OCI-LY7 (cell line): ENCODE measurements at regions not wholly inside any gene's neighbourhood (a gene's known extent, or its start where the extent isn't known, plus 50 kb on each side); places are given as distances from the start of the nearest gene placed in this dataset.

Experiments
- EZH2phosphoT487 ChIP-seq: fragments of 200-600 bp; sonication (generic); IDR thresholded peaks from 2 replicates; pipeline ENCODE4 v1.6.1; 2018; ENCODE audit warnings: low read depth, borderline replicate concordance, mild to moderate bottlenecking, mixed run types, antibody characterized with exemption, low read length, moderate library complexity, mixed read lengths
- TF ChIP-seq, protein P1 (sequence below): fragments of 200-600 bp; sonication (generic); conservative IDR thresholded peaks from 2 replicates; pipeline ENCODE4 v1.5.1; 2014; ENCODE audit warnings: mild to moderate bottlenecking, antibody characterized with exemption, low read length, moderate library complexity, mixed read lengths

GRCh38 chr12:24042651-24043050 lies 93.2 kb upstream of the SOX5 start:
- TF ChIP-seq, protein P1, sequence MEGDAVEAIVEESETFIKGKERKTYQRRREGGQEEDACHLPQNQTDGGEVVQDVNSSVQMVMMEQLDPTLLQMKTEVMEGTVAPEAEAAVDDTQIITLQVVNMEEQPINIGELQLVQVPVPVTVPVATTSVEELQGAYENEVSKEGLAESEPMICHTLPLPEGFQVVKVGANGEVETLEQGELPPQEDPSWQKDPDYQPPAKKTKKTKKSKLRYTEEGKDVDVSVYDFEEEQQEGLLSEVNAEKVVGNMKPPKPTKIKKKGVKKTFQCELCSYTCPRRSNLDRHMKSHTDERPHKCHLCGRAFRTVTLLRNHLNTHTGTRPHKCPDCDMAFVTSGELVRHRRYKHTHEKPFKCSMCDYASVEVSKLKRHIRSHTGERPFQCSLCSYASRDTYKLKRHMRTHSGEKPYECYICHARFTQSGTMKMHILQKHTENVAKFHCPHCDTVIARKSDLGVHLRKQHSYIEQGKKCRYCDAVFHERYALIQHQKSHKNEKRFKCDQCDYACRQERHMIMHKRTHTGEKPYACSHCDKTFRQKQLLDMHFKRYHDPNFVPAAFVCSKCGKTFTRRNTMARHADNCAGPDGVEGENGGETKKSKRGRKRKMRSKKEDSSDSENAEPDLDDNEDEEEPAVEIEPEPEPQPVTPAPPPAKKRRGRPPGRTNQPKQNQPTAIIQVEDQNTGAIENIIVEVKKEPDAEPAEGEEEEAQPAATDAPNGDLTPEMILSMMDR = no peak
- TF ChIP-seq EZH2phosphoT487 = no peak
